ENCODE measurements at regions not wholly inside any gene's neighbourhood (a gene's known extent, or its start where the extent isn't known, plus 50 kb on each side); places are given as distances from the start of the nearest gene placed in this dataset.
A peak's percentile ranks its signal among the peaks of the same experiment; 100 is the strongest.

GRCh38 chr1:209375097-209375496 is 208.4 kb upstream of the CAMK1G start:
- Histone ChIP-seq H3K4me2 (ENCODE audit: low read length) (no peak overlapping the region), H3K4me3 (ENCODE audit: insufficient read depth, low read depth, low read length) (no peak overlapping the region), H3K36me3 (ENCODE audit: insufficient read depth, low read length) (no peaks in the 10 kb centered on the region), H3K9me3 (ENCODE audit: insufficient read depth, low read depth, low read length) (no peaks in the 10 kb centered on the region), H3K4me1 (ENCODE audit: insufficient read depth, low read length) (peaks cover 8% of the 10 kb centered on the region), H3K27ac (ENCODE audit: low read depth, low read length) (no peak overlapping the region), H3K79me2 (ENCODE audit: insufficient read depth, low read length) (no peaks in the 10 kb centered on the region), H3K27me3 (ENCODE audit: insufficient read depth, low read length) (no peaks in the 10 kb centered on the region), H4K20me1 (ENCODE audit: insufficient read depth, low read length) (no peaks in the 10 kb centered on the region), H2AFZ (ENCODE audit: low read depth, low read length) (no peak overlapping the region), H3K9ac (ENCODE audit: low read length) (no peak overlapping the region)
- Mint-ChIP-seq H3K4me1 (ENCODE audit: low read depth, unreplicated experiment) (peaks cover 24% of the 10 kb centered on the region), H3K36me3 (ENCODE audit: low read depth, unreplicated experiment) (no peaks in the 10 kb centered on the region), H3K9me3 (ENCODE audit: unreplicated experiment) (no peaks in the 10 kb centered on the region), H3K27ac (ENCODE audit: unreplicated experiment) (peak overlapping the region; percentile 83), H3K27me3 (ENCODE audit: low read depth, unreplicated experiment) (no peaks in the 10 kb centered on the region), H3K4me3 (ENCODE audit: unreplicated experiment) (no peak overlapping the region)
- TF ChIP-seq EZH2 (IDR thresholded peaks at IDR 0.05; ENCODE audit: insufficient read depth, low read length), result no peak
- TF ChIP-seq, protein P1, sequence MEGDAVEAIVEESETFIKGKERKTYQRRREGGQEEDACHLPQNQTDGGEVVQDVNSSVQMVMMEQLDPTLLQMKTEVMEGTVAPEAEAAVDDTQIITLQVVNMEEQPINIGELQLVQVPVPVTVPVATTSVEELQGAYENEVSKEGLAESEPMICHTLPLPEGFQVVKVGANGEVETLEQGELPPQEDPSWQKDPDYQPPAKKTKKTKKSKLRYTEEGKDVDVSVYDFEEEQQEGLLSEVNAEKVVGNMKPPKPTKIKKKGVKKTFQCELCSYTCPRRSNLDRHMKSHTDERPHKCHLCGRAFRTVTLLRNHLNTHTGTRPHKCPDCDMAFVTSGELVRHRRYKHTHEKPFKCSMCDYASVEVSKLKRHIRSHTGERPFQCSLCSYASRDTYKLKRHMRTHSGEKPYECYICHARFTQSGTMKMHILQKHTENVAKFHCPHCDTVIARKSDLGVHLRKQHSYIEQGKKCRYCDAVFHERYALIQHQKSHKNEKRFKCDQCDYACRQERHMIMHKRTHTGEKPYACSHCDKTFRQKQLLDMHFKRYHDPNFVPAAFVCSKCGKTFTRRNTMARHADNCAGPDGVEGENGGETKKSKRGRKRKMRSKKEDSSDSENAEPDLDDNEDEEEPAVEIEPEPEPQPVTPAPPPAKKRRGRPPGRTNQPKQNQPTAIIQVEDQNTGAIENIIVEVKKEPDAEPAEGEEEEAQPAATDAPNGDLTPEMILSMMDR (IDR thresholded peaks at IDR 0.05; ENCODE audit: insufficient read depth, low read depth, low read length), result no peak
- DNase-seq (ENCODE audit: low read depth) (no peak), FAIRE-seq (no peak)

- H3K4me3 ChIP-seq (ENCODE audit: insufficient read depth, low read depth, low read length), result no peak overlapping the region
- H3K27ac ChIP-seq (ENCODE audit: low read depth, low read length), result peak overlapping the region; percentile 12
- TF ChIP-seq EZH2 (IDR thresholded peaks at IDR 0.05; ENCODE audit: insufficient read depth, low read length), result no peak
- TF ChIP-seq, protein P1 (IDR thresholded peaks at IDR 0.05; ENCODE audit: insufficient read depth, low read depth, low read length), result no peak
- Mint-ChIP-seq H3K36me3 (ENCODE audit: low read depth, unreplicated experiment) (no peaks in the 10 kb centered on the region), H3K27me3 (ENCODE audit: low read depth, unreplicated experiment) (no peaks in the 10 kb centered on the region), H3K4me3 (ENCODE audit: unreplicated experiment) (no peak overlapping the region), H3K4me1 (ENCODE audit: low read depth, unreplicated experiment) (peaks cover 26% of the 10 kb centered on the region), H3K27ac (ENCODE audit: unreplicated experiment) (peak overlapping the region; percentile 98), H3K9me3 (ENCODE audit: unreplicated experiment) (no peaks in the 10 kb centered on the region)
- no peaks in the 10 kb centered on the region for H4K20me1 ChIP-seq (ENCODE audit: insufficient read depth, low read length)
- H2AFZ ChIP-seq (ENCODE audit: low read depth, low read length), result no peak overlapping the region
- DNase-seq (ENCODE audit: low read depth), result peak; percentile 45
- peak overlapping the region; percentile 67 for H3K4me2 ChIP-seq (ENCODE audit: low read length)
- H3K4me1 ChIP-seq (ENCODE audit: insufficient read depth, low read length), result peaks cover 8% of the 10 kb centered on the region
- no peaks in the 10 kb centered on the region for H3K36me3 ChIP-seq (ENCODE audit: insufficient read depth, low read length)
- no peaks in the 10 kb centered on the region for H3K27me3 ChIP-seq (ENCODE audit: insufficient read depth, low read length)
- no peak overlapping the region for H3K9ac ChIP-seq (ENCODE audit: low read length)
- no peaks in the 10 kb centered on the region for H3K9me3 ChIP-seq (ENCODE audit: insufficient read depth, low read depth, low read length)
- peak; percentile 29 for FAIRE-seq
- no peaks in the 10 kb centered on the region for H3K79me2 ChIP-seq (ENCODE audit: insufficient read depth, low read length)
Measured at GRCh38 chr1:209375671-209376365, 207.7 kb upstream of the CAMK1G start.

- Histone ChIP-seq H2AFZ (ENCODE audit: low read depth, low read length) (no peak overlapping the region), H3K36me3 (ENCODE audit: insufficient read depth, low read length) (no peaks in the 10 kb centered on the region), H3K9ac (ENCODE audit: low read length) (no peak overlapping the region)
Measured at GRCh38 chr1:209376774-209377173, 206.7 kb upstream of the CAMK1G start.

More at GRCh38 chr1:209376774-209377173, 206.7 kb upstream of the CAMK1G start:
- Histone ChIP-seq H3K79me2 (ENCODE audit: insufficient read depth, low read length) (no peaks in the 10 kb centered on the region), H4K20me1 (ENCODE audit: insufficient read depth, low read length) (no peaks in the 10 kb centered on the region), H3K4me3 (ENCODE audit: insufficient read depth, low read depth, low read length) (no peak overlapping the region), H3K27ac (ENCODE audit: low read depth, low read length) (no peak overlapping the region), H3K9me3 (ENCODE audit: insufficient read depth, low read depth, low read length) (no peaks in the 10 kb centered on the region), H3K4me2 (ENCODE audit: low read length) (no peak overlapping the region), H3K4me1 (ENCODE audit: insufficient read depth, low read length) (peaks cover 8% of the 10 kb centered on the region), H3K27me3 (ENCODE audit: insufficient read depth, low read length) (no peaks in the 10 kb centered on the region)
- H3K27me3 Mint-ChIP-seq (ENCODE audit: low read depth, unreplicated experiment), result no peaks in the 10 kb centered on the region
- no peak for DNase-seq (ENCODE audit: low read depth)
- peaks cover 26% of the 10 kb centered on the region for H3K4me1 Mint-ChIP-seq (ENCODE audit: low read depth, unreplicated experiment)
- peak overlapping the region; percentile 98 for H3K27ac Mint-ChIP-seq (ENCODE audit: unreplicated experiment)
- H3K9me3 Mint-ChIP-seq (ENCODE audit: unreplicated experiment), result no peaks in the 10 kb centered on the region
- H3K4me3 Mint-ChIP-seq (ENCODE audit: unreplicated experiment), result no peak overlapping the region
- no peak for FAIRE-seq
- TF ChIP-seq, protein P1 (IDR thresholded peaks at IDR 0.05; ENCODE audit: insufficient read depth, low read depth, low read length), result no peak
- no peak for TF ChIP-seq EZH2 (IDR thresholded peaks at IDR 0.05; ENCODE audit: insufficient read depth, low read length)
- no peaks in the 10 kb centered on the region for H3K36me3 Mint-ChIP-seq (ENCODE audit: low read depth, unreplicated experiment)
